PFSK-1 (cell line): ENCODE measurements at regions not wholly inside any gene's neighbourhood (a gene's known extent, or its start where the extent isn't known, plus 50 kb on each side); places are given as distances from the start of the nearest gene placed in this dataset.

Experiments used
- POLR2AphosphoS5 ChIP-seq: IDR thresholded peaks from 2 replicates; pipeline ENCODE4 v1.6.1; 2012; ENCODE audit warnings: low read depth, mild to moderate bottlenecking, control low read depth, low read length, moderate library complexity
- TAF1 ChIP-seq: IDR thresholded peaks from 2 replicates; pipeline ENCODE4 v1.6.1; 2012; ENCODE audit warnings: low read length, control low read depth, borderline replicate concordance; ENCODE audit not compliant: insufficient read depth

DNA sequence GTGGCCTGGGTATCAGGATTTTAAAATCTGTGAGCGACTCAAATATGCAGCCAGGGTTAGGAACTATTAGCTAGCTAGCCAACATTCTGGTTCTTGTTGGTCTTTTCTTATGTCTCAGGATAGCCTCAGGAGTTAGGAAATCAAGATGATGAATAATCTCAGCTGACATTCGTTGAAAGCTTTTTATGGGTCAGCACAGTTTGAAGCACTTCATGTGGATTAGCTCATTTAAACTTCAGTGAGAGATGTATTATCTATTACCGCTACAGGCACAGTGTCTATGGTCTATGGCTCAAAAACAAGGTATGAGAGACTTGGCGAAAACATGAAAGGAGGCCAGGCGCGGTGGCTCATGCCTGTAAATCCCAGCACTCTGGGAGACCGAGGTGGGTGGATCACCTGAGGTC is 187.5 kb upstream of the THRB start:
- TF ChIP-seq POLR2AphosphoS5, result no peak
- no peak for TF ChIP-seq TAF1
